GM20431 (cell line): ENCODE measurements at regions not wholly inside any gene's neighbourhood (a gene's known extent, or its start where the extent isn't known, plus 50 kb on each side); places are given as distances from the start of the nearest gene placed in this dataset.

Experiments used
- in situ Hi-C: fragments of 300-500 bp; cut with MseI, MboI; formaldehyde crosslinking; loops from one replicate; pipeline ENCODE4 v1.15.0; 2020; ENCODE audit warnings: low sequenced_read_pairs; ENCODE audit not compliant: unreplicated experiment

GRCh38 chr5:61649971-61650370, 317.9 kb downstream of the ZSWIM6 start:
- in situ Hi-C loops: loop anchor here (25.0 kb wide), 1 partner anchor 588 kb away; no protein-coding TSS in a partner anchor

- in situ Hi-C loops: loop anchor here (25.0 kb wide), 1 partner anchor 588 kb away; no protein-coding TSS in a partner anchor
Observed at GRCh38 chr5:61650661-61651060, 318.6 kb downstream of the ZSWIM6 start.

GRCh38 chr5:61651195-61651594, 319.1 kb downstream of the ZSWIM6 start:
- in situ Hi-C loops: loop anchor here (25.0 kb wide), 1 partner anchor 589 kb away; no protein-coding TSS in a partner anchor

- in situ Hi-C loops: loop anchor here (25.0 kb wide), 1 partner anchor 591 kb away; no protein-coding TSS in a partner anchor
Observed at GRCh38 chr5:61652916-61653315, 320.9 kb downstream of the ZSWIM6 start.

GRCh38 chr5:61653807-61654580, 321.9 kb downstream of the ZSWIM6 start:
- in situ Hi-C loops: loop anchor here (25.0 kb wide), 1 partner anchor 592 kb away; no protein-coding TSS in a partner anchor

GRCh38 chr5:61654876-61655275, 322.8 kb downstream of the ZSWIM6 start:
- in situ Hi-C loops: loop anchor here (25.0 kb wide), 1 partner anchor 593 kb away; no protein-coding TSS in a partner anchor

GRCh38 chr5:61657010-61657409, 325.0 kb downstream of the ZSWIM6 start:
- in situ Hi-C loops: loop anchor here (25.0 kb wide), 1 partner anchor 595 kb away; no protein-coding TSS in a partner anchor

- in situ Hi-C loops: loop anchor here (25.0 kb wide), 1 partner anchor 595 kb away; no protein-coding TSS in a partner anchor
Observed at GRCh38 chr5:61657686-61658085, 325.6 kb downstream of the ZSWIM6 start.

GRCh38 chr5:61658592-61659008, 326.5 kb downstream of the ZSWIM6 start:
- in situ Hi-C loops: loop anchor here (25.0 kb wide), 1 partner anchor 596 kb away; no protein-coding TSS in a partner anchor

- in situ Hi-C loops: loop anchor here (25.0 kb wide), 1 partner anchor 597 kb away; no protein-coding TSS in a partner anchor
Observed at GRCh38 chr5:61659221-61659696, 327.2 kb downstream of the ZSWIM6 start.

GRCh38 chr5:61662670-61663069, 330.6 kb downstream of the ZSWIM6 start:
- in situ Hi-C loops: loop anchor here (25.0 kb wide), 1 partner anchor 600 kb away; no protein-coding TSS in a partner anchor

- in situ Hi-C loops: loop anchor here (25.0 kb wide), 1 partner anchor 604 kb away; no protein-coding TSS in a partner anchor
Observed at GRCh38 chr5:61666064-61666621, 334.1 kb downstream of the ZSWIM6 start.

- in situ Hi-C loops: loop anchor here (25.0 kb wide), 1 partner anchor 605 kb away; no protein-coding TSS in a partner anchor
Observed at GRCh38 chr5:61667525-61668218, 335.6 kb downstream of the ZSWIM6 start.

- in situ Hi-C loops: loop anchor here (25.0 kb wide), 1 partner anchor 607 kb away; no protein-coding TSS in a partner anchor
Observed at GRCh38 chr5:61669531-61669930, 337.5 kb downstream of the ZSWIM6 start.

- in situ Hi-C loops: loop anchor here (25.0 kb wide), 1 partner anchor 609 kb away; no protein-coding TSS in a partner anchor
Observed at GRCh38 chr5:61670941-61671340, 338.9 kb downstream of the ZSWIM6 start.

- in situ Hi-C loops: loop anchor here (25.0 kb wide), 1 partner anchor 611 kb away; no protein-coding TSS in a partner anchor
Observed at GRCh38 chr5:61673007-61673735, 341.1 kb downstream of the ZSWIM6 start.

- in situ Hi-C loops: loop anchor here (25.0 kb wide), 1 partner anchor 612 kb away; no protein-coding TSS in a partner anchor
Observed at GRCh38 chr5:61674378-61674777, 342.3 kb downstream of the ZSWIM6 start.

GRCh38 chr5:61675015-61675692, 343.1 kb downstream of the ZSWIM6 start:
- in situ Hi-C loops: no loop called here
